NCI-H82 treated with DMSO at 0.1 percent for 48 hours (cell line): ENCODE measurements at regions not wholly inside any gene's neighbourhood (a gene's known extent, or its start where the extent isn't known, plus 50 kb on each side); places are given as distances from the start of the nearest gene placed in this dataset.

ENCODE experiments used
- DNase-seq: peaks from one replicate; lab custom pipeline; 2025; ENCODE audit not compliant: unreplicated experiment; lab: John Stamatoyannopoulos, UW

DNA sequence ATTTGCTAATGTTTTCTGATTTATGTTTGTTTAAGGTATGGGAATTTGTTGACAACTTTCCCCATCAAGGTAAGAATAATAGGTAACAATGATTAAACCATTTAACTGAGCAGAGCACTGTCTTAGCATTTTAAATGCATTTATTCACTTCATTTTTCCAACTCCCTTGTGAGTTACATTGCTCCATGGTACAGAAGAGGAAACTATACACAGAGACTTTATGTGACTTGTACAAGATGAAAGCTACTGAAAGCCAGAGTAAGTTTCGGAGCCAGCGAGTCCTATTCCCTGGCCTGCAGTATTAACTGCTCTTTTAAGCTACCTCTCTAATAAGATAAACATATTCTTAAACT lies 708.8 kb downstream of the HDGFL1 start:
- DNase-seq: no peak

DNA sequence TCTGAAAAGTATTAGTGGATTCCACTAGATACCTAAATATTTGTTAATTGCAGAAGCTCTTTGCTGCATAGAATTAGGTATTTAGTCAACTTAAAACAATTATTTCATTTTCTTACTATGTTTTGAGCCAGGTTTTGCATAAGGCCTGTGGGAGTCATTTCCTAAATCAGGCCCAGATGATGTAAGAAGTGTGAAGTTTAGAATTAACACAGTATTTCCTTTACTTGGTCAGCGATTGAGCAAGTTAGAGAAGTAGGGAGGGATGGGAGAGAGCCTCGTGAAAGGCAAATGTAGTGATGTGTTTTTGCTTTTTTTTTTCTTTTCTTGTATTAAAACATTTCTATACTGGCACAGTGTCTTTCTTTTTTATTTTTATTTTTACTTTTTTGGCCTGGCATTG lies 711.1 kb downstream of the HDGFL1 start:
- DNase-seq: no peak

DNA sequence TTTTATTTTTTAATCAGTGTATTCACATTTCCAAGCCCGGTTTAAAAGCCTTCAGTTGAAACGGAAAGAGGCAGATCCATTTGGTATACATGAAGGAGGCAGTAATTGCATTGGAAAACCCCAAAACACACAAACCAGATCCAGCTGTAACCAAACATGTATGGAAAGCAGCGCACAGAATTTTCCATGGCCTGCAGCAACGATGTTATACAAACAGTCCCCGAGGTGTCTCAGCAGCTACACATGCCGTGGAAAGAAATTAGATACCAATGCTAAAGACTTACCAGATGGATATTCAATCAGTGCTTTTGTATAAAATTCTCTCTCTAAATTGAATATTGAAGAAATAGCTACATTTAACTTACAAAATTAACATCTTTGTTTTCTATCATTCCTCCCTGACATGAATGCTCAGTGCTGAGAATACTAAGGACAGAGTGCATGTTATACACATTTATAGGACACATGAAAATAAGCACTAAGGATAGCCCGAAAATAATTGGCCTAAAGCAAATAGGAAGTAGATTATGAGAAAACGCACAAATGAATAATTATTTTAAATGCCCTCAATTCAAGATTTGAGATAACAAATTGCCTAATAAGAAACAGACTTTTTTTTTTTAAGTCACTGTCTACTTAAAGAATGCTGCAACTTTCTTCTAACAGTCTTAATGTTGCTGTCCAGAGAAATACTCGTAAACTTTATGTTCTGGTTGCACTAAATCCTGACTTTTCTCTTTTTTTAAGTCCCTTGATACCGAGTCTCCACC lies 713.1 kb downstream of the HDGFL1 start:
- DNase-seq: no peak

DNA sequence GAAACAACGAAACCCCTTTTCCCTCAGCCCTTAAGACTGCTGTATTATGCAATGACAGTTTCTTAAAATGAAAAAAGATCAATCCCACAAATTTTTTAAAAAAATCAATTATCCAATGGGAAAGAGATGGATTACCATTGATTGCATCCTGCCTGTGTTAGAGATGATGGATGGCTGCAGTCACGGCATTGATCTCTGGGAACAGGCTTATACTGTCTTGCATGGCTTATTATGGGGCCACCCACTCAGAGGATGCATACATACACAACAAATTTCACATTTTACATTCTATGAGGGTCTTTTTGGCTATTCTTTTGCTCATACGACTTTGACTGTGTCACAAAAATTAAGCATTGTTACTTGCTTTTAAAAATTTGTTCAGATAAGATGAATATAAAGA lies 724.3 kb downstream of the HDGFL1 start:
- DNase-seq: no peak

DNA sequence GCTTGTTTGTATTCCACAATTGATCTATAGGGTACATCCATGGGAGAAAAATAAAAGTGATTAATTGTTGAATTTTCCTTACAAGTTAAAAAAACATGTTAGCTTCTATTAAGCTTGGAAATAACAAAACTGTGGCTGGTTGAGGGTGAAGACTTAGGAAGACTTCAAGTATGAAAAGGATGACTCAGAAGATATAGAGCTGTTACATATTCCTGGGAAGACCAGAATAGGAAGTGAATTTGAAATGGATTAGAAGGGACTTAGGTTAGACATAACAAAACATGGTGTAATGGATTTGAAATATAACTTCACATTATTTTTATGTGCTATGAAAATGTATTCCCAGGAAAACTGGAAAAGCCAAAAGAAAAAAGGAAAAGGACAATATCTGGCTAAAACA lies 732.2 kb downstream of the HDGFL1 start:
- no peak for DNase-seq

DNA sequence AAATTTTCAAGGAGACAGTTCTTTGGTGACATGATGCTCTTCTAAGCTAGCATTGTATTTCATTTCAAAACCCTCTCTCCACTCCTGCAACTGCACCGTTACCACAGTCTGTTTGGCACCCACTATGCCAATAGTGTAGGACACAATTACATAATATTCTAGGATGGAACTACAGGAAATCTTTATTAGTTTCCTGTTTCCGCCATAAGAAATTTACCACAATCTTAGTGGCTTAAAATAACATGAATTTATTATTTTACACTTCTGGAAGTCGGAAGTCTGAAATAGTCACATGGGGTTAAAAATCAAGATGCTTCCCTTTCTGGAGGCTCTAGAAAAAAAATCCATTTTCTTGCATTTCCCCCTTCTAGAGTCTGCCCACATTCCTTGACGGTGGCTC lies 733.1 kb downstream of the HDGFL1 start:
- DNase-seq: no peak

DNA sequence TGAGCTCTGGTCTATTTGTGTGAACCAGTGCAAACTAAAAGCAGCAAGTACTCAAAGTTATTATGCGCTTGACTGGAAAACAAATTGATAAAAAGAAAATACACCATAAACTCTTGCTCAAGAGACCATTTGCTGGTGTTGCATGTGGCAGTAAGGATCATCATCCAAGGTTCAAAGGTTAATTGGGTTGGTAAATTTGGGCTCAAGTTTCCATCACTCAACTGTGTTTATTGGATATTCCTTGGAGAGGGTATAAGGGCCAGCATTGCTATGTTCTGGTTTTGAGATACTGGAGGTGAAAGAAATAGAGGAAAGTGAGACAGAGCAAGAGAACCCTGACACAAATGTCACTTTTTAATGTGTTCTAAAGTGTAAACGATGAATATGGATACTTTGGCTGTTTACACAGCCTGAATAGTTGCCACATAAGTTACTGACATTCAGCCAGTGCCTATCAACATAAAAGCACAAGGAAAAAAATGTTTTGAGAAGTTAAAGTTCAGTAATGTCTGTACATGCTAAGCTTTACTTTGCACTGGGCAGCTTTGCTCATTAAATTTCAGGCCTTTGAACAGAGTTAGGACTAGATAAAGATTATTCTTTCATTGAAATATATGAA lies 736.1 kb downstream of the HDGFL1 start:
- DNase-seq: no peak

DNA sequence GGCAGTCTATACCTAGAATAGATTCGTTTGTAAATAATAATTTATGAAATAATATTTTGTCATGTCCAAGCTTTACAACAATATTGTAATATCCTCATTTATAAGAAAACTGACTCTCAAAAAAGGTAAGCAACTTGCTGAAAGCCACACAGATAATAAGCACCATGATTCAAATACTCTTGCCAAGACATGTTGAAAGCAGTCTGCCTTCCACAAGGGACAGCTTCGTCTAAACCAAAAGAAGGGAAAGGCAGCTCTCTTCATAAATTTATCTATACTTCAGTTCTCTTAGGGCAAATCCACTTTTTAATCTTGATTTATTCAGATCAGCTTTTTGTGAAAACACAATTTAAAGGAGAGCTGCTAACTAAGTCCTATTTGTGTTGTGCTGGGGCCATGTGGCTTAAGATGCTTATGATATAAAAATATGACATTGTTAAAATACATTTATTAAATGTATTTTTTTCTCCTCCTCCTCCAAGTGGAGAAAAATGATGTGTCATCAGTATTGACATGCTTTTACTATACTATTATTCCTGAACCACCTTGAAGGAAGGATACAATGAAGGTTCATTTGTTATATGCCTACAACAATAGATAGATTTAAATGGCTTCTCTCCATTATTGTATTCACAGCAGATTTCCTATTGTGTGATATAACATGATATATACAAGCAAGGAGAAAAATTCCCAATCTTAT lies 737.0 kb downstream of the HDGFL1 start:
- DNase-seq: no peak

DNA sequence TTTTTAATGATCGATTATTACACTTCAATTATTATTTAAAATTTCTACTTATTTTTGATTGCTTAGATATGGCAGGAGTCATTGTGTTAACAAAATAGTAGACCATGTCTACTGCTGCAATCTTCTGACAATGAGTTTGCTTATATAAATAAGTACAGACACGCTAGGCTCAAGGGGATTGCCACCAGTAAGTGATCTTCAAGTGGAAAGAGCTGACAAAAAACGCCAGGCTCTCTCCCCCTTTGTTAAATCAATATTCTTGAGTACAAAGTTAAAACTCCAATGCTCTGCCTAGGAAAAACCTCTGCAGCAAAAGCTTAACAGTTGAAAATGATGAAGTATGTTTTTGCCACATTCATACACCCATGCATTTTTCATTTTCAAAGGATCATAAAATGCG lies 738.1 kb downstream of the HDGFL1 start:
- no peak for DNase-seq

DNA sequence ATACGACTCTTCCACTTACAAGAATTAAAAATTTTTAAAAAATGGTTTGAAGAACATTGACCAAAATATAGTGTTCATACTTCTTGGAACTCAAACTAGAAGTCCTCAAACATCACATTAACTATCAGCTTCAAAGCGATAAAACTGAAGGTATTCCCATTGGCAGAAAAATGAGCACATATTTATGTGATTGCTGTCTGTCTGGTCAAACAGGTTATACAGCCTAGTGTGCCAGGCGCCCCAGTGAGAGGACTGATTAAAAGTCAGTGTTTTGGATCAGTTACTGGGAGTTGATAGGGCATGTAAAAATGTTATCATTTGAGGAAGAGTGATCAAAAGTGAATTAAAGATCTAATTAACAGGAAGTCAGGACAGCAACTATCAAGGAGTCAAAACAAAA lies 738.8 kb downstream of the HDGFL1 start:
- DNase-seq: no peak

DNA sequence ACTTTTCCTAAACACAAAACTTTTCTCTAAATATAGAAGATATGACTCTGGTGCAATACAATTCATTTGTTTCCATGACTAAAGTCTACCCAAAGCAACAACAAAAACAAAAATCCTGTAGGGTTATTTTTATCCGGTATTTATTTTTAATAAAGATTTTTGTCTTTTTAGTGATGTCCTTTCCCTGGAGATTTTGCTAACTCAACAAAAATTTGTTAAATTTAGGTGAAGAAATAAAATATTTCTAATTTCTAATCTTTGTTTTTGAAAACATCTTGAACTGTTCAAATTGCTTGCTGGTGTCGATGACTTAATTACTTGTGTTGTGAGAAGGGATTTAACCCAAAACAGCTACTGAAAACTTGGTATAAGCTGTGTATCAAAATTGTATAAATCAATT lies 741.8 kb downstream of the HDGFL1 start:
- no peak for DNase-seq

DNA sequence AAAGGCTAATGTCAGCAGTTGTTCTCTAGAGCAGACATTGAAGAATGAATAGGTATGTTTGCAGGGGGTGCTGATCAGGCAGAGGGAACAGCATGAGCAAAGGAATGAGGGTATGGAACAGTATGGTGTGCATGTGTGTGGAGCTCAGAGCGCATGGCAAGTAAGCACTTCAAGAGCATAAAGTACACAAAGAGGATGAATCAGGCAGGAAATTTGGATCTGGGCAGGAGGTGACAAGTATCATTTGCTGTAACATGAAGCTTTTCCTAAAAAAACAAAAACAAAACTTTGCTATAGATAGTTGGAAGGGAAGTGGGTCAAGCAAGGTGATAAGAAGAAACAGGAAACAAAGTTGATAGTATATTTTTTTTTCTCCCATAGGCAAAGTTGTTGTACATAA lies 746.8 kb downstream of the HDGFL1 start:
- DNase-seq: no peak

DNA sequence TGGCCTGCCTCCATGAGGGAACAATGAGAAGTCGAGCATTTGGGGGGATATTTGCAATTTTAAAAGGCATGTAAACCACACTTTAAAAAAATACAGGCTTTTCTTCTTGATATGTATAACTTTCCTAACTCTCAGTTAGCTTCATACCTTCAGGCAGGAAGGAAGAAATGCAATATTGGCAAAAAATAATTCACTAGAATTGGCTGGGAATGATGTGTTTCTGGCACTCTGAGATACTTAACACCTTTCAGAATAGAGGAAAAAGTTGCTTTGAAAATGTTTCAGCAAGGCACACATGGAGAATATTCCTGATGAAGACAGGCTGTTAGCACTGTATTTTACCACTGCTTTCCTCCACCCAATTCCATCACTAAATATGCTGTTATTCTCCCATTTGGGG lies 747.6 kb downstream of the HDGFL1 start:
- no peak for DNase-seq

DNA sequence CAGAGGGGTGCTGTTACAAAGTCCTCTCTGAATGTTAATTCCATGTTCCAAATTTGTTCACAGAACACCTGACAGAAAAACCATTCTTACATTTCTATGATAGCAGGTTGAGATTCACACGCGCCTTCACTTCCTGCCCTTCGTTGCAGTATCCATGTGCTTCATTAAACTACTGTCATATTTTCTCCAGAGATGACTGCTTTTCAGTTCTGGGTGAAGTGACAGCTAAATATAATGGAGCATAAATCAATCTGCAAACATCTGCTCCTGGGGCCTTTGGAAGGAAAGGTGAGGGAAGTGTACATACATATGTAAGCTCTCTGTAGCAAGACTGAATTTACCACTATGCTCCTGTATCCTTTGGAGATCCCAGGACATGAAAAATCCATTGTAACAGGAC lies 750.2 kb downstream of the HDGFL1 start:
- DNase-seq: no peak

DNA sequence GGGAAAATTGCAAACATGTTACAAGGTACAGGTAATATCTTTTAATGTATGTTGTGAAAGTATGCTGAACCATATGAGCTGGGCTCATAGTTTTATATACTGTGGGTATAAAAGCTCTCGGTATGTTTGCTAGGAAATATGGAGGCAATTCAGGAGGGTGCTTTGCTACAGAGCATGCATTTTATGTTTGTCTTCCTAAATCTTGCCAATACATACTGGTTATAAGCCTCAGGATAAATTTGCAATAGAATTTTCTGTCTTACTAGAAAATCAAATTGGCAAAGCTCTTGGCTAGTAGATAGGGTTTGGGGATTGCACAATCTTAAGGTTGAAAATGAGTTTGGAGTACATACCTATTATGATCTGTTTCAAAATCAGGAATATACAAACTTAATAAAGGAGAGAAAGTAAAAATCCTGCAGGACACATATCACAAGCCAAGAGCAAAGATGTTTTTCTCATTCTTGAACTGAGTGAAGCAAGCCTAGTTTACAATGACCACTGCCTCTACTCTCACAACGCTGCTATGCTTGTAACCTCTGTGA lies 751.2 kb downstream of the HDGFL1 start:
- DNase-seq: no peak

DNA sequence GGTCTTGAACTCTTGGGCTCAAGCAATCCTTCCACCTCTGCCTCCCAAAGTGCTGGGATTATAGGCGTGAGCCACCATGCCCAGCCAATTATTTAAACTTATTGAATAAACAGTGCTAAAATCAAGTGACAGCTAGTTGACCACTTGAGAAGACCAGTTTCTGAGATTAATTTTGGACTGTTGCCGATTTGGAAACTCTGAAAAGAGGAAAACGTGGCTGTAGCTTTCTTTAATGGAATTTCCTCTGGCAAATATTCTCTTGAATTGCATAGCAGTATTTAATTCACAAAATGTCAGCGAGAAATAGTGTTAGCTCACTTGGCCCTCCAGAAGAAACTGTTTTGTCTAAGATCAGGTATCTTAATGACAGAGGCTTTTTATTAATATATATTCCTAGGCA lies 754.5 kb downstream of the HDGFL1 start:
- DNase-seq: no peak

DNA sequence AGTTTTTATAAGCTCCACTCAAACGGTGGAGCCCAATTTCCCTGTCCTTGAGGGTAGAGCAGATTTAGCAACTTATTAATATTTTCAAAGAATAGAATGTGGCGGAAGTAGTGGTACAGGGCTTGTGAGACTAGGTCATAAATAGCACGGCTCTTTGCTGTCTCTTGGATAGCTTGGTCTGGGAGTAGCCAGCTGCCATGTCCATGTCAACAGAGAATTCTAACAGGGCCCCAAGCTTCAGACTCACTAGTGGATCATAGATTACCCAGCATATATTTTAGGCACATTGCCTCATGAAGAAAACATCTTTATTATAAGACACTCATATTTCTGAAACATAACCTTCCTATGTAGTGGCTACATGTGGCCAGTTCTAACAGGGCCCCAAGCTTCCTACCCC lies 755.7 kb downstream of the HDGFL1 start:
- no peak for DNase-seq

DNA sequence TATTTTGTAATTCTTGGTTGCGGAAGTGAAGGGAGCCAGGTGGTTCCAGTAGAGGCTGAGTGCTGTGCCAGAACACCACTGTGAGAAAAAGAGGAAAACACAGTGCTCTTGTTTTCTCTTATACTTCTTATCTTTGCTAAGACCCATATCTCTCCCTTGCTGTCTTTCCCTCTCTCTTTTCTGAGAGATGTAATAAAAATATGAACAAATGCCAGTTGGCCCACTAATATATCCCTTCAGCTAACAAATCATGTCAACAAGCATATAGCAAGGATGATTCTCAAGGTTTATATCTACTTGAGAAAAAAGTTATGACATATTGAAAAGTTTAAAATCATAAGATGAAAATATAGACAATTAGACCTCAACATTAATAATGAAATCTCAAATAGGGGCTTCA lies 758.3 kb downstream of the HDGFL1 start:
- DNase-seq: no peak

DNA sequence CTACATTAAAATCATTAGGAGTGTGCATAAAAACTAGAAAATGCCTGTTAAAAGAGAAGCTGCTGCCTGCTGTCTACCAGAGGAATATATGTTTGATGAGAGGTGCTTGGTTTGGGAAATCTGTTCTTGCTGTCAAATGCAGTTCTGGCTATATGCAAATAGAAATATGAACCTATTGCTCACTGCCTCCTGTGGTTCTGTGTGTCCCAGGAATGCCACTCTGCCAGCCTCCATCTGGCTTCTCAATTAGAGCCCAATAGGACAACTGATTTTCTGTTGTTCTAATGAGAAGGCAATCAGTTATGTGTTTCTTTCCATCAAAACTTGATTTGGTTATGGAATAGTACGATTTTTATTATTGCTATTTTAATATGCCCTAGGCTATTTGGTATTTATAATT lies 759.7 kb downstream of the HDGFL1 start:
- no peak for DNase-seq

DNA sequence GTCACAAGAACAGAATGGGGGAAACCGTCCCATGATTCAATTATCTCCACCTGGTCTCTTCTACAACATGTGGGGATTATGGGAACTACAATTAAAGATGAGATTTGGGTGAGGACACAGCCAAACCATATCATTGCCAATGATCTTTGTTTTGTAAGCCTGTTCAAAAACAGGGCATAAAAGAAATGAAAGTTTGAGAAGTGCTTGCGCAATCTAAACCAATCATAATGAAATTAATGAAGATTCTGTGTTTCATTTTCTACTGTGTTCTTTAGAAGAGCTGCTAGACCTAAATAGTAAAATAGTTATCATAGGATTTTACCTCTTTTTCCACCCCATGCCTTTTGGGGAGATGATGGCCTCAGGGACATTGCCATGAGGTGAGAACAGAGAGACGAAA lies 761.3 kb downstream of the HDGFL1 start:
- no peak for DNase-seq

DNA sequence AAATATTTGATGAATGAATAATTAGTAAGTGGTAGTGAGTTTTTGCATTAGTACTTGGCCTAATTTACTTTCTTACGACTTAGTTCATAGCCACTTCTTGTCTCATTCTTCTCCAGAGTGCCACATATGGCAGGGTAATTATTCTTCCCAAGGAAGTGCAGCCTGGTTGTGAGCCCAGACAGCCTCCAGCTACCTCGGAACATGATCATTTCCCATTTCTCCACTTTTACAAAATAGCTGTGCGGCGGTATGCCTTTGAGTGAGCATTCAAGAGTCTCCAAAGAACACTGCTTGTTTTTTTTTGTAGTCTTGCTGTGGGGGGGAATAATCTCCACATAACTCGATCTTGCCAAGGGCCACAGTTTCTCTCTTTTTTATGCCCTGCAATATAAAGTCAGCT lies 765.0 kb downstream of the HDGFL1 start:
- DNase-seq: no peak

DNA sequence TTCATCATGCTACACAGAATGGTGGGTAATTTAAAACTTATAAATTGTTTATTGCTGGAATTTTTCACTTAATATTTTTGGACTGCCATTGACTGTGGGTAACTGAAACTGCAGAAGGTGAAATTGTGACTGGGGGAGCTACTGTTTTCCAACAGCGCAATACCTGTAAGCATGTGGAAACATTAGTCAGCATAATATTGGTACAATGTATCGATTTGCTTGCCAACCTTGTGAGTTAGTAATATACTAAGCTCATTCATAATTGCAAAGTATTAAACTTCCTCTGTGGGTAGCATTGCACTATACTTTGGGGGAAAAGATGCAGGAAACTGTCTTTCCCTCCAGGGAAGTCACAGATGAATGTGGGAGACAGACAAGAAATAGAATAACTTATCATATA lies 766.5 kb downstream of the HDGFL1 start:
- no peak for DNase-seq
